ENCODE measurements at regions not wholly inside any gene's neighbourhood (a gene's known extent, or its start where the extent isn't known, plus 50 kb on each side); places are given as distances from the start of the nearest gene placed in this dataset.
"Not testable (repeated sequence)": the region's sequence is repeated elsewhere in the genome, so short reads cannot be mapped to it uniquely, and the experiment has no call there.

DNA sequence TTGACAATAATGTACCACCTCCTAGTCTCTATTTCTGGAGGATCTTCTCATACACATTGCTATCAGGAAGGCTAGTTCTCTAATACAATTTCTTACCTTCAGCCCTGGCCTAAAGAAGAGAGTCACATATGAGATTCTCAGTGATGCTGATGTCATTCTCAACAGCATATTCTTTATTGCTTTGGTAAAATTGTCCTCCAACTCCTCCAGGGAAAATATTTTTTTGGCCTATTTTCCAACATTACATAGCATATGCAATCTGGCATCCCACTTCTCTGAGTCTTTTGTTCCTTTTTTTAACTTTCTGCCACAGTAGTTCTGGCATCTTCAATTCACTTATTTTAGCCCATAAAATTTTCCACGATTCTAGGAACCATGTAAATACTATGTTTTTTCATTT, 2363.1 kb downstream of the ARAP2 start:
- TF ChIP-seq GATA1 (IDR thresholded peaks at IDR 0.05; ENCODE audit: low read depth, low read length) (no peak), POLR2A (IDR thresholded peaks at IDR 0.05; ENCODE audit: low read length) (no peak)
- DNase-seq = no peak

DNA sequence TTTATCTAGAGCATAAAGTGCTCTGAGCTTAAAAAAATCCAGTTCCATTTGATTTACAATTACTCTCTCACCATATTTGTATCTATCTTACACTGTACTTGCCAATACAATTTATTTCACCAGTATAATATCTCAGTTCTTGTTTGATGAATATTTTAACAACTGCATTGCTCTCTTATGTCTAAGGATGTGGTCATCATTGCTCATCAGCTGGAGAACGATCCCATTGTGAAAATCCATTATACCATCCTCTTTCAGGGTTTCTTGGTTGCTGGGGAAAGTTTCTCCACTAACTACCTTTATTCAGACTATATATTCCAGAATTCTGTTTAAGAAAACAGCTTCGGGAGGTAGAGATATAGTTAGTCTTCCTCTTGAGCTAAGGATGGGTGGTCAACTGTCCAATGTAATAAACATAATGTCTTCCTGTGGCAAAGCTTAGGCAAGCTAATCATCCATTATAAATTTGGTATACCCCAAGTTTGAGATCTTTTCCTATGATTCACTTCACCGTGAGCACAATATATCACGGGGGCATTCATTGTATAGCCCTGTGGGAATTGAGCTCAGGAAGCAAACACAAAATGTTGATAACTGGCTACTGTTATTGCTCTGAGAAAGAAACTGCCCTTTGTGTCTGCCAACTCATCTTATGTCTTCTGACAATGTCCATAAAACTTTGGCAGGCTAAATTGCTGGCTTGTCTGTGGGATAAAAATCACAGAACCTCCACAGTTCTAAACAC, 2361.9 kb downstream of the ARAP2 start:
- TF ChIP-seq POLR2A (IDR thresholded peaks at IDR 0.05; ENCODE audit: low read length) = no peak
- no peak for TF ChIP-seq GATA1 (IDR thresholded peaks at IDR 0.05; ENCODE audit: low read depth, low read length)
- DNase-seq = no peak

DNA sequence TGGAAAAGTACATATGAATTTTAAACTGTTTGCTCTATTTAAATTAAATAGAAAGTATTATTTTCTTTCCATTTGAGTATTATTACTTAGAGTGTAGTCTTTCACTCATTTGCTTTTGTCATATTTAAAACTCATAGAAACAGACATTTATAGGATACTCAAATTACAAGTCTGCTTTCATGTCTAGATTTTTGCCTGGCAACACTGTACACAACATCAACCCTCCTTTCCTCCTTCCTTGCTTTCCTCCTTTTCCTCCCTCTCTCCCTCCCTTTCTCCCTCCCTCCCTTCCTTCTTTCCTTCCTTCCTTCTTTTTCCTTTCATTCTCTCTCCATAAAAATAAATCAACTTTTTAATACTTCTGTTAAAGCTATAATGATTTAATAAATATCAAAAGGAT, 2361.2 kb downstream of the ARAP2 start:
- DNase-seq = no peak
- no peak for TF ChIP-seq POLR2A (IDR thresholded peaks at IDR 0.05; ENCODE audit: low read length)
- TF ChIP-seq GATA1 (IDR thresholded peaks at IDR 0.05; ENCODE audit: low read depth, low read length) = no peak

DNA sequence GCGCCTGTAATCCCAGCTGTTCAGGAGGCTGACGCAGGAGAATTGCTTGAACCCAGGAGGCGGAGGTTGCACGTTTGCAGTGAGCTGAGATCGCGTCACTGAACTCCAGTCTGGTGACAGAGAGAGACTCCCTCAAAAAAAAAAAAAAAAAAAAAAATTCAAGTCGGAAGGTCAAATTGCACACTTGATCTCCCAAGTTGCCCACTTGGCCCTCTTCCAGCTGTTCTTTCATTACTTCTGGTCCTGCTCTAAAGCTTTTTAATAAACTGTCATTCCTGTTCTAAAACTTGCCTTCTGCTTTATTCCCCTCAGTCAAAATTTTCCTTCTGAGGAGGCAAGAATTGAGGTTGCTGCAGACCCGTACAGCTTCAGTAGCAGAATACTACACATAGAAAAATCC, 2358.0 kb downstream of the ARAP2 start:
- no peak for TF ChIP-seq POLR2A (IDR thresholded peaks at IDR 0.05; ENCODE audit: low read length)
- no peak for TF ChIP-seq GATA1 (IDR thresholded peaks at IDR 0.05; ENCODE audit: low read depth, low read length)
- DNase-seq = no peak

DNA sequence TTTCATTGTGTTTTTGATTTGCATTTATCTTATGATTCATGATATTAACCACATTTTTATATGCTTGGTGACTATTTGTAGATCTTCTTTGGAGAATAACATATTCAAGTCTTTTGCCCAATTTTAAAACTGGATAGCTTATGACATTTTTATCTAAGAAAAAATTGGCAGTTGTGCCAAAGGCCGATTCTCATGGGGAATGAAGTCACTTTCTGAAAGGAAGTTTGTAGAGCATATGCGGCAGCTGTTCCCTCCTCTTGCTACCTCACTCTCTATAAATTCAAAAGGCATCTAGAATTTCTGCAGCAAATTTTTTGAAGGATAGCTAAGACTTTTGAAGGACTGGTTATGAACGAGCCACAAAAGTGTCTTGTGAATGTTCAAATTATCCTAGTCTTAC, 2353.5 kb downstream of the ARAP2 start:
- TF ChIP-seq POLR2A (IDR thresholded peaks at IDR 0.05; ENCODE audit: low read length) (no peak), GATA1 (IDR thresholded peaks at IDR 0.05; ENCODE audit: low read depth, low read length) (no peak)
- DNase-seq = no peak

DNA sequence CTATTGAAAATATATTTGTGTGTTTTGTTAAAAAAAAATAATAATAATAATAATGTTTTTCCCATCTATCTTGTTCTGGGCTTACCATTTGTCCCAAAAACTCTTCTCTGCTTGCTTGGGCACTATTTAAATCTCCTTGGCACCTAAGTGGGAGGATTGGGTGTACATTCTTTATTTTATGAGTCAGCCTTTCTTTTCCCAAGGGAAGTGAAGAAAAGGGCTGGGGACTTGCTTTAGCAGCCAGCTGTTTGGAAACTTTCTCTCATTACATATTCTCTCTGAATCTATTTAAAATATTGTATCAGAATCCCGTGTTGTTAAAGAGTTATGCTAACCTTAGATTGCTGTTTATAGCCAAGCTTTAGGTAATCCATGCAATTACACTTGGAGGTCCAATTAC, 2332.4 kb downstream of the ARAP2 start:
- TF ChIP-seq GATA1 (IDR thresholded peaks at IDR 0.05; ENCODE audit: low read depth, low read length) = no peak
- DNase-seq = no peak

DNA sequence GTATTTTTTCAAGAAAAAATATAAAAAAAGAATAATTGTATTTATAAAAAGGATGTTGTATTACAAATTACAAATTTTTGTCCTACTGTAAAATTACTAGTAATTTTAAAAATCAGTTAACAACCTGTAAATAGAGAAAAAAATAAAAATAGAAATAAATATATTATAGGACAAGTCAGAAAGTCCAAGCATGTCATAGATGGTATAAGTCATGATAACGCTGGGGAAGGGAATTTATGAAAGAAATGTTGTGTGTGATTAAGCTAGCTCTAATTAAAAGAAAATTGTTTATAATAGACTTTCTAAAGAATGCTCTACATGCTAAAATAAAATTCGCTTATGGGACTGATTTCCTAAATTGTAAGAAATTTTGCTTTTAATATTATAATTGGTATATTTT, 2329.9 kb downstream of the ARAP2 start:
- TF ChIP-seq GATA1 (IDR thresholded peaks at IDR 0.05; ENCODE audit: low read depth, low read length) (no peak), POLR2A (IDR thresholded peaks at IDR 0.05; ENCODE audit: low read length) (no peak)
- no peak for DNase-seq

DNA sequence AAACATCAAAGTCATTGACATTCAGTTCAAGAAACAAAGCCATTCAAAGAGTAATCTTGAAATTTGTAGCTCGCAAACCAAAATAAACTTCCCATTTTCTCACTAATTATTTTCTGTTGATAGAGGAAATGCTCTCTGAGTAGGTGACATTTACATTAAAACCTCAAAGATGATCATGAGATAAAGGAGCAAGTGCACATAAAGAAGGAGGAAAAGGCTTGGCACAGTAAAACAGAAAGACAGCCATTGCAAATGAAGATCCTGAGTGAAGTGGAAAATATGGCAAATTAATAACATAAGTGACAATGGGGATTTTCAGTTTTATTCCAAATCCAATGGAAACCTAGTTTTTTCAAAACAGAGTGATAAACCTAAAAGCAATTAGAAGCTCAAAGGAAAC, 2320.8 kb downstream of the ARAP2 start:
- DNase-seq = no peak
- no peak for TF ChIP-seq POLR2A (IDR thresholded peaks at IDR 0.05; ENCODE audit: low read length)
- TF ChIP-seq GATA1 (IDR thresholded peaks at IDR 0.05; ENCODE audit: low read depth, low read length) = no peak

DNA sequence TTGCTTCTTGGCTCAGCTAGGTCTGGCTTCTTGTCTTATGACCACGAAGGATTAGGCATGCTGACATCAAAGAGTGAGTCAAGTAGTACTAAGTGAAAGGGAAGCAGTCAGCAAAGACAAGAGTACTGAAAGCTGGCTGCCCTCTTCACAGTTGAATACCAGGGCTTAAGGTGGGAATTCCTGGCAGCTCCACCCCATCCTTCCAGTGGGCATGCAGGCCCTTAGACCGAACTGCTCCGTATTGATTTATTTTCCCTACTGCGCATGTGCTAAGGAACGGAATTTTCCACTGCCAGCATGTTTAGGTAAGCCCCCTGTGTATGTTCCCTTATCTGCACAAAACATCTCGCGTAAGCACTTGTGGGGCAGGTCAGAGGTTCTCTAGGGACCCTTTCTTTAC, 2320.1 kb downstream of the ARAP2 start:
- TF ChIP-seq POLR2A (IDR thresholded peaks at IDR 0.05; ENCODE audit: low read length) (no peak), GATA1 (IDR thresholded peaks at IDR 0.05; ENCODE audit: low read depth, low read length) (no peak)
- DNase-seq = no peak

DNA sequence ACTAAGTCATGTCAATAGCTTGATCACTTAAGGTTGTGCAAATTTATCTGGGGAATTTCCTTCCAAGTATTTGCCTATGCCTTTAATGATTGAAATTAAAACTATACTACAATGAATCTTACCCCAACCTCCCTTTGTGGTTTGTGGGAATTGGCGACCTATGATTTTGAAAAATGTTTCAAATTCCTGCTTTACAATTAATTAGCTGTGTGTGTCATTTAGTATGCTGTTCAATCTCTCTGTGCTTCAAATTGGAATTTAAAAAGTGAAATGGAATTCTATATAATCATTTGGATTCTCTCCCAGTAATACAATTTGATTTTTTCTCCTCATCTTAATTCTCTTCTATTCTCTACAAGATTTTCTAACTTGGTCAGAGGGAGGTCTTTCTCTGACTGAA, 2319.5 kb downstream of the ARAP2 start:
- DNase-seq = no peak

DNA sequence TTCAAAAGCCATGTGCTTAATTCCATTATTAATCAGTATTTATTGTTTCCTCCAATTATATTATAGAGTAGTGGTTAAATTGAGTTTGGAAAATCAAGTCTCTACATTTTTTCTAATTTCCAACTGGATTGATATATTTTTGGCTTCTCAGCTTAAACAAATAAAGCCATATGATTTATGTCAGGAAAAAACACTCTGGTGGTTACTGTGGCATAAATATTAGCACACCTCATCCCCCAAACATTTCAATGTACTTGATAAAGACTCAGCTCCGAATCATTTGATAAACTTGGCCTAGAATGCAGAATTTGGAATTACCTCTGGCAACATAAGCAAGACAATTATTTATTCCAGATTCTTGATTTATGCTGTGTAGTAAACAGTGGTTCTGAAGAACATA, 2313.8 kb downstream of the ARAP2 start:
- TF ChIP-seq GATA1 (IDR thresholded peaks at IDR 0.05; ENCODE audit: low read depth, low read length) = no peak
- DNase-seq = no peak

More for the DNA sequence above, 2319.5 kb downstream of the ARAP2 start:
- no peak for TF ChIP-seq GATA1 (IDR thresholded peaks at IDR 0.05; ENCODE audit: low read depth, low read length)
- no peak for TF ChIP-seq POLR2A (IDR thresholded peaks at IDR 0.05; ENCODE audit: low read length)

DNA sequence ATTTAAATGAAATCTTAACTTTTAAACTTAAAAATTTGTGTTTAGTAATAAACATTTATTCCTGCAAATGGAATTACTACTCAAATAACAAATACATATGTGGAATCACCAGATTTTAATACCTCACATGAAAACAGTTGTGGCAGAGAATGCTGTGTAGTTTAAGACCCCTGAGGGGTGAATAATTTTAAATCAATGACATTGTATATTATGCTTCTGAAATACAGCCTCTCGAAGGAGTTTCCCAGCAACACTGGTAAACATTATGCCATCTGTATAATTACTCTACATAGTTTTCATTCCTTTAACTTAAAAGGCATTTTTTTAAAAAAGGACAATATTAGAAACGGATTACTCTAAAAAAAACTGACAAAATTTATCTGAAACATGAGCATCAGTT, 2313.3 kb downstream of the ARAP2 start:
- DNase-seq = no peak
- TF ChIP-seq POLR2A (IDR thresholded peaks at IDR 0.05; ENCODE audit: low read length) (no peak), GATA1 (IDR thresholded peaks at IDR 0.05; ENCODE audit: low read depth, low read length) (no peak)

DNA sequence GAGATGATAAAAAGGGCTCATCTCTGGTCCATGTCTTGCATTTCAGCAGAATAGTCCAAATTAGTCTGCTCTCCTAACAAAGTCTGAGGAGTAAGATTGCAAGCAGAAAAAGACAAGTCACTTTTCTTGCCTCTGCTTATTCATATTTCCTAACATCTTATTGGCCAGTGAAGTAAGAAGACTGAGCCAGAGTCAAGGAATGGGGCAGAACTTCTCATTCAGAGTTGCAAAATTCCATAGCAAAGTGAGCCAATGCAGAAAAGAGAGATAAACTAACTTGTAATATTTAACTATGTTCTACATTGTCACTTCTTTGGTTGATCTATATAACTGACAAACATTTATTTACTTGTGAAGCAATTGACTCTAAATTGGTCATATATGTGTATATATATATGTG, 2304.0 kb downstream of the ARAP2 start:
- DNase-seq = no peak
- TF ChIP-seq POLR2A (IDR thresholded peaks at IDR 0.05; ENCODE audit: low read length) (no peak), GATA1 (IDR thresholded peaks at IDR 0.05; ENCODE audit: low read depth, low read length) (no peak)

DNA sequence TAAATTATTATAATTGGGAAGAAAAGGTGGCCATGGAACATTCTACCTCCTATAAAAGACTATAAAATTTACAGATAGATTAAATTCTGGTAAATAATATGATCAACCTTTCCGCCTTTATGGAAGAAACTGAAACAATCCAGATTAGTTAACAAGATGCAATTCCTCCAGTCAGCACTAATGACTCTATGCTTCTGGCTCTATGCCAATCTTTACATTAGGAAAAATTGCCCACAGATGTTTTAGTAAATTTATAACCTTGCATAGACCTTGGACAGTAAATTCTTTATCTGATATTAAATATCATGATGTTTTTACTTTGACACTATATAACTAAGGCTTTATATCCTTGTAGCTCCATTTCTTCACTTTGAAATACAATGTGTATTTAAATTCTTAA, 2302.5 kb downstream of the ARAP2 start:
- no peak for DNase-seq
- TF ChIP-seq POLR2A (IDR thresholded peaks at IDR 0.05; ENCODE audit: low read length) (no peak), GATA1 (IDR thresholded peaks at IDR 0.05; ENCODE audit: low read depth, low read length) (no peak)

DNA sequence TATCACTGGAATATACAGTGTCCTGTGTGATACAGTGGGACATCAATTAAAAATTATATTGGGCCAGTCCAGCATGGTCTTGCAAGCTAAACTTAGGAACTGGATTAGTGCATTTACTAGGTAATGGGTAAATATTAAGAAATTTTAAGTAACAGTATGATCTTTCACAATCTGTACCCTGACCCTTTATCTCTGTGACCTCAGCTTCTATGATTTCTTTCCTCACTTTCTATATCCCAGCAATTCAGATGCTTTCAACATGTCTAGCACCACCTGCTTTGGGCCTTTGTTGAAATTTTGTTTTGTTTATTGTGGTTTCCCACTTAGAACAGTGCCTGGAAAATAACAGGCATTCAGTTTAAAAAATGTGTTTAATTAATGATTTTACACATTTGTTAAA, 2295.4 kb downstream of the ARAP2 start:
- no peak for TF ChIP-seq POLR2A (IDR thresholded peaks at IDR 0.05; ENCODE audit: low read length)
- TF ChIP-seq GATA1 (IDR thresholded peaks at IDR 0.05; ENCODE audit: low read depth, low read length) = no peak

DNA sequence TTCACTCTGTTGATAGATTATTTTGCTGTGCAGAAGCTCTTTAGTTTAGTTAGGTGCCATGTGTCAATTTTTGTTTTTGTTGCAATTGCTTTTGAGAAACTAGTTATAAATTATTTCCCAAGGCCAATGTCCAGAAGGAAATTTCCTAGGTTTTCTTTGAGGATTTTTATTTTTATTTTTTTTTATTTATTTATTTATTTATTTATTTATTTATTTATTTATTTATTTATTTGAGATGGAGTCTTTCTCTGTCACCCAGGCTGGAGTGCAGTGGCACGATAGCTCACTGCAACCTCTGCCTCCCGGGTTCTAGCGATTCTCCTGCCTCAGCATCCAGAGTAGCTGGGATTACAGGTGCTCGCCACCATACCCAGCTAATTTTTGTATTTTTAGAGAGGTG, 2290.5 kb downstream of the ARAP2 start:
- not testable (repeated sequence) for DNase-seq

More for the DNA sequence above, 2295.4 kb downstream of the ARAP2 start:
- DNase-seq = no peak
